CD8-positive, alpha-beta memory T cell (primary cell): ENCODE measurements at regions not wholly inside any gene's neighbourhood (a gene's known extent, or its start where the extent isn't known, plus 50 kb on each side); places are given as distances from the start of the nearest gene placed in this dataset.
A peak's percentile ranks its signal among the peaks of the same experiment; 100 is the strongest.

ENCODE experiments used
- CTCF ChIA-PET: fragments of 350-600 bp; sonication (Branson Sonifier 250); formaldehyde crosslinking; loops from one replicate; lab custom pipeline; 2021; ENCODE audit warnings: antibody characterized with exemption; lab: Charles Lee
- POLR2A ChIA-PET: fragments of 350-600 bp; sonication (Branson Sonifier 250); formaldehyde crosslinking; loops from one replicate; lab custom pipeline; 2021; ENCODE audit warnings: antibody characterized with exemption; lab: Charles Lee
- DNase-seq, 5 donors: peaks; one replicate each; pipeline versions ENCODE4 v3.0.0 to v3.0.0-alpha.2; 2020 to 2022; ENCODE audit warnings: mixed read lengths in 1 of 5
- H3K27ac ChIP-seq: one replicate; pipeline ENCODE4 v1.7.0; 2013; ENCODE audit warnings: low read depth, mild to moderate bottlenecking, low read length, moderate library complexity
- H3K27me3 ChIP-seq: 2 replicates; pipeline ENCODE4 v1.7.0; 2013; ENCODE audit warnings: low read length, mild to moderate bottlenecking; ENCODE audit not compliant: insufficient read depth, poor library complexity, severe bottlenecking
- H3K36me3 ChIP-seq: 2 replicates; pipeline ENCODE4 v1.7.0; 2013; ENCODE audit warnings: mild to moderate bottlenecking, low read length, moderate library complexity; ENCODE audit not compliant: insufficient read depth
- H3K4me1 ChIP-seq: 2 replicates; pipeline ENCODE4 v1.7.0; 2013; ENCODE audit warnings: mild to moderate bottlenecking, low read length, moderate library complexity; ENCODE audit not compliant: insufficient read depth
- H3K4me3 ChIP-seq: 2 replicates; pipeline ENCODE4 v1.7.0; 2013; ENCODE audit warnings: mild to moderate bottlenecking, low read length
- H3K9me3 ChIP-seq: 2 replicates; pipeline ENCODE4 v1.7.0; 2013; ENCODE audit warnings: mild to moderate bottlenecking, low read length
- H3K27ac Mint-ChIP-seq, 8 donors: one replicate each; pipeline ENCODE4 v1.8.0; 2020 to 2021; ENCODE audit warnings: mixed read lengths in 8 of 8, mild to moderate bottlenecking in 6 of 8, inconsistent platforms in 3 of 8, moderate library complexity in 3 of 8
- H3K27me3 Mint-ChIP-seq, 2 donors: one replicate each; pipeline ENCODE4 v1.8.0; 2020 to 2021; ENCODE audit warnings: mixed read lengths in 2 of 2, mild to moderate bottlenecking in 1 of 2, moderate library complexity in 1 of 2
- H3K36me3 Mint-ChIP-seq, 3 donors: one replicate each; pipeline ENCODE4 v1.8.0; 2020 to 2021; ENCODE audit warnings: mixed read lengths in 3 of 3, inconsistent platforms in 1 of 3, mild to moderate bottlenecking in 1 of 3
- H3K4me1 Mint-ChIP-seq, 3 donors: one replicate each; pipeline ENCODE4 v1.8.0; 2020 to 2021; ENCODE audit warnings: mixed read lengths in 3 of 3, inconsistent platforms in 1 of 3, mild to moderate bottlenecking in 1 of 3
- H3K4me3 Mint-ChIP-seq, 7 donors: one replicate each; pipeline ENCODE4 v1.8.0; 2020 to 2021; ENCODE audit warnings: mixed read lengths in 7 of 7, mild to moderate bottlenecking in 6 of 7, moderate library complexity in 4 of 7, inconsistent platforms in 2 of 7
- H3K9me3 Mint-ChIP-seq, 5 donors: one replicate each; pipeline ENCODE4 v1.8.0; 2020 to 2022; ENCODE audit warnings: mixed read lengths in 5 of 5, mild to moderate bottlenecking in 3 of 5, moderate library complexity in 2 of 5, inconsistent platforms in 1 of 5

- Mint-ChIP-seq H3K4me3 (no peak overlapping the region), H3K4me1 (no peaks in the 10 kb centered on the region), H3K27me3 (peaks cover 0 to 8% of the 10 kb centered on the region in 2 donors), H3K9me3 (peaks cover 0 to 1% (median 0%) of the 10 kb centered on the region in 5 donors), H3K36me3 (no peaks in the 10 kb centered on the region), H3K27ac (no peak overlapping the region)
- DNase-seq = no peak
- Histone ChIP-seq H3K27me3 (no peaks in the 10 kb centered on the region), H3K4me3 (no peak overlapping the region), H3K4me1 (no peaks in the 10 kb centered on the region), H3K27ac (no peak overlapping the region), H3K36me3 (no peaks in the 10 kb centered on the region), H3K9me3 (no peaks in the 10 kb centered on the region)
- ChIA-PET CTCF (no interaction called here), POLR2A (no interaction called here)
Observed at GRCh38 chr18:78742218-78742745, 237.3 kb upstream of the SALL3 start.

GRCh38 chr18:78743078-78743477 is 236.5 kb upstream of the SALL3 start:
- Mint-ChIP-seq H3K27me3 (peaks cover 0 to 8% of the 10 kb centered on the region in 2 donors), H3K36me3 (no peaks in the 10 kb centered on the region), H3K4me3 (no peak overlapping the region), H3K27ac (peak overlapping the region in 1 of 8 donors; percentile 33), H3K4me1 (no peaks in the 10 kb centered on the region), H3K9me3 (peaks cover 0 to 1% (median 0%) of the 10 kb centered on the region in 5 donors)
- H3K9me3 ChIP-seq = no peaks in the 10 kb centered on the region
- H3K4me3 ChIP-seq = no peak overlapping the region
- no peaks in the 10 kb centered on the region for H3K36me3 ChIP-seq
- no peaks in the 10 kb centered on the region for H3K27me3 ChIP-seq
- no peak for DNase-seq
- POLR2A ChIA-PET = no interaction called here
- no peak overlapping the region for H3K27ac ChIP-seq
- CTCF ChIA-PET = no interaction called here
- no peaks in the 10 kb centered on the region for H3K4me1 ChIP-seq

- no peaks in the 10 kb centered on the region for H3K4me1 ChIP-seq
- H3K4me3 ChIP-seq = no peak overlapping the region
- H3K9me3 Mint-ChIP-seq = peaks cover 0 to 6% (median 0%) of the 10 kb centered on the region in 5 donors
- ChIA-PET CTCF (no interaction called here), POLR2A (no interaction called here)
- no peak for DNase-seq
- no peak overlapping the region for H3K27ac ChIP-seq
- H3K27me3 ChIP-seq = no peaks in the 10 kb centered on the region
- no peaks in the 10 kb centered on the region for H3K9me3 ChIP-seq
- peaks cover 0 to 4% of the 10 kb centered on the region in 2 donors for H3K27me3 Mint-ChIP-seq
- H3K27ac Mint-ChIP-seq = no peak overlapping the region
- no peaks in the 10 kb centered on the region for H3K4me1 Mint-ChIP-seq
- no peak overlapping the region for H3K4me3 Mint-ChIP-seq
- H3K36me3 ChIP-seq = no peaks in the 10 kb centered on the region
- no peaks in the 10 kb centered on the region for H3K36me3 Mint-ChIP-seq
Observed at GRCh38 chr18:78751664-78752063, 228.0 kb upstream of the SALL3 start.

- Mint-ChIP-seq H3K27me3 (peaks cover 2 to 4% of the 10 kb centered on the region in 2 donors), H3K36me3 (no peaks in the 10 kb centered on the region), H3K9me3 (peaks cover 0 to 6% (median 0%) of the 10 kb centered on the region in 5 donors), H3K27ac (no peak overlapping the region), H3K4me1 (no peaks in the 10 kb centered on the region), H3K4me3 (no peak overlapping the region)
- POLR2A ChIA-PET = no interaction called here
- Histone ChIP-seq H3K9me3 (no peaks in the 10 kb centered on the region), H3K4me3 (no peak overlapping the region), H3K36me3 (no peaks in the 10 kb centered on the region), H3K27me3 (no peaks in the 10 kb centered on the region), H3K27ac (no peak overlapping the region), H3K4me1 (no peaks in the 10 kb centered on the region)
- DNase-seq = no peak
- CTCF ChIA-PET = no interaction called here
Observed at GRCh38 chr18:78753240-78753639, 226.4 kb upstream of the SALL3 start.

GRCh38 chr18:78754311-78755043 is 225.1 kb upstream of the SALL3 start:
- no peaks in the 10 kb centered on the region for H3K36me3 ChIP-seq
- no peak overlapping the region for H3K27ac ChIP-seq
- H3K4me1 Mint-ChIP-seq = no peaks in the 10 kb centered on the region
- no peaks in the 10 kb centered on the region for H3K36me3 Mint-ChIP-seq
- H3K4me3 ChIP-seq = no peak overlapping the region
- DNase-seq = no peak
- H3K9me3 ChIP-seq = no peaks in the 10 kb centered on the region
- no peak overlapping the region for H3K4me3 Mint-ChIP-seq
- no peaks in the 10 kb centered on the region for H3K27me3 ChIP-seq
- H3K9me3 Mint-ChIP-seq = peaks cover 0 to 6% (median 0%) of the 10 kb centered on the region in 5 donors
- H3K27me3 Mint-ChIP-seq = peaks cover 2 to 4% of the 10 kb centered on the region in 2 donors
- no peak overlapping the region for H3K27ac Mint-ChIP-seq
- H3K4me1 ChIP-seq = no peaks in the 10 kb centered on the region
- CTCF ChIA-PET = no interaction called here
- POLR2A ChIA-PET = no interaction called here

- no peak overlapping the region for H3K4me3 ChIP-seq
- H3K27me3 Mint-ChIP-seq = peaks cover 4 to 5% of the 10 kb centered on the region in 2 donors
- POLR2A ChIA-PET = no interaction called here
- no peaks in the 10 kb centered on the region for H3K36me3 ChIP-seq
- H3K9me3 Mint-ChIP-seq = peaks cover 0 to 3% (median 0%) of the 10 kb centered on the region in 5 donors
- no peaks in the 10 kb centered on the region for H3K9me3 ChIP-seq
- H3K4me3 Mint-ChIP-seq = no peak overlapping the region
- no peaks in the 10 kb centered on the region for H3K4me1 ChIP-seq
- DNase-seq = no peak
- no peaks in the 10 kb centered on the region for H3K36me3 Mint-ChIP-seq
- H3K27ac Mint-ChIP-seq = peak overlapping the region in 1 of 8 donors; percentile 73
- CTCF ChIA-PET = no interaction called here
- no peak overlapping the region for H3K27ac ChIP-seq
- H3K4me1 Mint-ChIP-seq = no peaks in the 10 kb centered on the region
- no peaks in the 10 kb centered on the region for H3K27me3 ChIP-seq
Observed at GRCh38 chr18:78757014-78757413, 222.6 kb upstream of the SALL3 start.

- H3K4me1 Mint-ChIP-seq = no peaks in the 10 kb centered on the region
- Histone ChIP-seq H3K9me3 (no peaks in the 10 kb centered on the region), H3K4me1 (no peaks in the 10 kb centered on the region), H3K36me3 (no peaks in the 10 kb centered on the region), H3K27ac (no peak overlapping the region), H3K4me3 (no peak overlapping the region), H3K27me3 (no peaks in the 10 kb centered on the region)
- no peaks in the 10 kb centered on the region for H3K36me3 Mint-ChIP-seq
- peaks cover 0 to 8% (median 3%) of the 10 kb centered on the region in 5 donors for H3K9me3 Mint-ChIP-seq
- no peak for DNase-seq
- ChIA-PET CTCF (no interaction called here), POLR2A (no interaction called here)
- H3K27me3 Mint-ChIP-seq = peaks cover 0 to 5% of the 10 kb centered on the region in 2 donors
- no peak overlapping the region for H3K27ac Mint-ChIP-seq
- no peak overlapping the region for H3K4me3 Mint-ChIP-seq
Observed at GRCh38 chr18:78758496-78758895, 221.1 kb upstream of the SALL3 start.

GRCh38 chr18:78762753-78763152 is 216.9 kb upstream of the SALL3 start:
- DNase-seq = no peak
- H3K9me3 Mint-ChIP-seq = peaks cover 0 to 5% (median 3%) of the 10 kb centered on the region in 5 donors
- CTCF ChIA-PET = no interaction called here
- no peak overlapping the region for H3K27ac Mint-ChIP-seq
- H3K27me3 ChIP-seq = no peaks in the 10 kb centered on the region
- H3K9me3 ChIP-seq = no peaks in the 10 kb centered on the region
- peaks cover 0 to 3% of the 10 kb centered on the region in 2 donors for H3K27me3 Mint-ChIP-seq
- H3K4me1 Mint-ChIP-seq = no peaks in the 10 kb centered on the region
- no peak overlapping the region for H3K27ac ChIP-seq
- no peak overlapping the region for H3K4me3 Mint-ChIP-seq
- no peaks in the 10 kb centered on the region for H3K36me3 Mint-ChIP-seq
- no peak overlapping the region for H3K4me3 ChIP-seq
- H3K4me1 ChIP-seq = no peaks in the 10 kb centered on the region
- H3K36me3 ChIP-seq = no peaks in the 10 kb centered on the region
- POLR2A ChIA-PET = no interaction called here
